Transverse colon (tissue), 3 donors: ENCODE measurements at regions not wholly inside any gene's neighbourhood (a gene's known extent, or its start where the extent isn't known, plus 50 kb on each side); places are given as distances from the start of the nearest gene placed in this dataset.

Experiments
- EP300 ChIP-seq: sonication (generic); formaldehyde crosslinking; IDR thresholded peaks from one replicate; pipeline ENCODE4 v1.6.1; 2017; ENCODE audit warnings: antibody characterized with exemption, low read depth
- TF ChIP-seq, protein P1 (sequence below), 5 experiments: fragments of 200-600 bp in 3 of 5; fragments of 450-650 bp in 2 of 5; sonication (generic) in 3 of 5; IDR thresholded peaks; 1 replicate in 2 of 5; 2 replicates in 3 of 5; pipeline ENCODE4 v1.5.1; 2016 to 2017; ENCODE audit warnings: antibody characterized with exemption in 5 of 5, inconsistent platforms in 3 of 5, mild to moderate bottlenecking in 2 of 5, moderate library complexity in 1 of 5

DNA sequence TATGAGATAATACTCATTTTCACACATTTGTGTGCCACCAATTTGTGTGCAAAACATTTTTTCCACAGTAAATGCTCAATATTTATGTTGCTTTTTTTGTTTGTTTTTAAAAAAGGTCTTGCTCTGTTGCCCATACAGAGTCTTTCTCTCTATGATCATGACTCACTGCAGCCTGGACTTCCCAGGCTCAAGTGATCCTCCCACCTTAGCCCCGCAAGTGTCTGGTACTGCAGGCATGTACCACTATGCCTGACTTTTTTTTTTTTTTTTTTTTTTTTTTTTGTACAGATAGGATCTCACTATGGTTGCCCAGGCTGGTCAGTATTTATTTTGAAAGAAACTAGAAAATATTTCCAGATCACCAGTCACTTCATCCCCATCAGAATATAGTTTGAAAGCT lies 297.8 kb upstream of the GYPC start:
- TF ChIP-seq, protein P1, sequence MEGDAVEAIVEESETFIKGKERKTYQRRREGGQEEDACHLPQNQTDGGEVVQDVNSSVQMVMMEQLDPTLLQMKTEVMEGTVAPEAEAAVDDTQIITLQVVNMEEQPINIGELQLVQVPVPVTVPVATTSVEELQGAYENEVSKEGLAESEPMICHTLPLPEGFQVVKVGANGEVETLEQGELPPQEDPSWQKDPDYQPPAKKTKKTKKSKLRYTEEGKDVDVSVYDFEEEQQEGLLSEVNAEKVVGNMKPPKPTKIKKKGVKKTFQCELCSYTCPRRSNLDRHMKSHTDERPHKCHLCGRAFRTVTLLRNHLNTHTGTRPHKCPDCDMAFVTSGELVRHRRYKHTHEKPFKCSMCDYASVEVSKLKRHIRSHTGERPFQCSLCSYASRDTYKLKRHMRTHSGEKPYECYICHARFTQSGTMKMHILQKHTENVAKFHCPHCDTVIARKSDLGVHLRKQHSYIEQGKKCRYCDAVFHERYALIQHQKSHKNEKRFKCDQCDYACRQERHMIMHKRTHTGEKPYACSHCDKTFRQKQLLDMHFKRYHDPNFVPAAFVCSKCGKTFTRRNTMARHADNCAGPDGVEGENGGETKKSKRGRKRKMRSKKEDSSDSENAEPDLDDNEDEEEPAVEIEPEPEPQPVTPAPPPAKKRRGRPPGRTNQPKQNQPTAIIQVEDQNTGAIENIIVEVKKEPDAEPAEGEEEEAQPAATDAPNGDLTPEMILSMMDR (IDR thresholded peaks at IDR 0.05) = no peak
- TF ChIP-seq EP300 = no peak
